Fibroblast of peridontal ligament (primary cell): ENCODE measurements at regions not wholly inside any gene's neighbourhood (a gene's known extent, or its start where the extent isn't known, plus 50 kb on each side); places are given as distances from the start of the nearest gene placed in this dataset.

Source experiments
- DNase-seq: peaks from one replicate; pipeline ENCODE4 v3.0.0-alpha.2; 2010; ENCODE audit errors: extremely low read depth

DNA sequence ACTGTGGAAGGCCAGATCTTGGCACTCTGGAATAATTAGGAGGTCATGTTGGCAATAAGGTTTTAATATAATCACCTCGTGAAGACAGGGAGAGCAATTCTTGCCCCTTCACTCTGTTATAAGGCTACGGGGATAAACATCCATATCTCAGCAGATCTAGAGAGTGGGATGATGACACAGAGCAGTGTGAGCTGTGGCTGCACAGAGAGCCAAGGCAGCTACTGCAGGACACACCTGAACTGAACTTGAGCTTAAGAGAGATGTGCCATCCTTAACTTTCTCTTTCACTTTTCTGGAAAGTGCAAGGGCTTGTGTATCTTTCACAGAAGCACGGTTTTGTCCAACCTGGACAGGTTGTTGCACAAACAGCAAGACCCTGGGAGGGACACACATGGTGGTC lies 174.7 kb downstream of the GATA3 start:
- no peak for DNase-seq

DNA sequence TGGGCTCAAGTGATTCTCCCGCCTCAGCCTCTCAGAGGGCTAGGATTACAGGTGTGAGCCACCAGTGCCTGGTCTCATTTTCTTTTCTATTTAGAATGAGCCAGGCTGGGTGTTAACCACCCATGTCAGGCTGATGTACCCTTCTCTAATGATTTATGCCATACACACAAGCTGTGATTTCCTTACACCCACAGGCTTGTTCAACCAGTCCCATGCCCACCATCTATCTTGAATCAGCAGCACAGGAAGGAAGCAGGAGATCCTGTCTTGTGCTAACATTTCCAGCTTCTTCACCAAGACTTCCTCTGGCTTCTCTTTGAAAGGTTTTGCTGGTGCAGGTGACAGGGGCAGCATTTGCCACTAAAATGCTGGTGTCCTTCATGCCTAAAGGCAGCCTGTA lies 176.4 kb downstream of the GATA3 start:
- no peak for DNase-seq

DNA sequence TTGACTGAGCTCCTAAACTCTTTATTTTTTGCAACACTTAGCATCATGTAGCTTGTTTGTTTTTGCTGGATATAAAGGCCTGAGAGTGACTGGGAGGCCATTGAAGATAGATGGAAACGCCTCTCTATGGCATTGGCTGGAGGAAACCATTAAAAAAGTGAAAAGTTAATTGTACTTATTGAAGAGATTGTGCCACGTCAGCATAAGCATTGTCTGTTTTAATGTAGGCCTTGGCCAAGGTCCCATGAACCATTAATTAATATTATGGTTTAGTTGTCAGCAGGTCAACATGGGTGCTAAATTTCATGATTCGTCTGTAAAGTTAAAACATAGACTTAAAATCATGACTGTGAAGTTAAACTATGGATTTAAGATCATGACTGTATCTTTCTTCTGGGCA lies 178.6 kb downstream of the GATA3 start:
- DNase-seq: no peak

DNA sequence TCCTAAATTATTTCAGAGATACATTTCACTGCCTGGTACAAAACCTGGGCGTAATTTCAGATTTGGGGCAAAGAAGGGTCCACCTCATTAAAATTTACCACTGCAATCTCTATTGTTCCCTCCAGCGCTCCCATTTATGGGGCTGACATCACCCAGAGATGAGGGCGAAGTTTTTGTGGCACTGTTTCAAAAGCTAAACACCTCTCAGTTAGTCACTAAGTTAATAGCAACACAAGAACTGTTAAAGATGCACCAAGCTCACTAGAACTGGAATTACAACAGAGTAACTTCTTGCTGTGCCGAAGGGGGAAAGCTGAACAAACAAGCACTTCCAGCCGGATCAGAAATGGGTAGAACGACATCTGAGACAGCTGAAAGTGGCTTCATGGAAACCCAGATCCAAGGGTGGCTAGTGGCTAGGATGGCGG lies 179.4 kb downstream of the GATA3 start:
- DNase-seq: no peak

DNA sequence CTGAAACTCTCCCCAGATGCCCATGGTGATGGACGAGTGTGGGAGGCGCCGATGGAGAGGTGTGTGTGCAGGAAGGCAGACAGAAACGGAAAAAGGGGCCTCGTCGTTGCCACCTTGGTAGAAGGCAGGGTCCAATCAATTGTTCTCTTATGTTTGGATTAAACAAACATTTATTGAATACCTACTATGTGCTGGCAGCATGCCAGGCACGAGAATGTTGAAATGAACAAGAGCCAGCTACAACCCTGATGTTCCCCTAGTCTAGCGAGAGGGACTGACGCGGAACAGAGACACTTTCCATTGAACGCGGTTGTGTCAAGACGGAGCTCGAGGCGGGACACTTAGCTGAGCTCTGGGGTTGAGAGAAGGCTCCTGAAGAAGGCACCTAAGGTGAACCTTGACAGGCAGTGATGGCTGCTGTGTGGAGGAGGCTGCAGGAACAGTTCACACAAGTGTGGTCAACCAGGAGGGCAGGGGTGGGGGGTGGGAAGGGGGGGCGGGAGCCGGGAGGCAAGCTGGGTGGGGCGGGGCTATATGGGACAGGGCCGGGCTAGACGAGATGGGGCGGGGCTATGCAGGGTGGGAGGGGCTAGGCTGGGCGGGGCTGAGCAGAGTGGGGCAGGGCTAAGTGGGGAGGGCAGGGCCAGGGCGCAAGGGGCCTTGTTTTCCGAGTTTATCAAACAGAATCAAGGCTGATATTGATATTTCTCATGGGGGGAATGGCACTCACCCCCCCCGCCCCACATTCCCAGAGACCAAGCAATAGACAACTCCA lies 181.0 kb downstream of the GATA3 start:
- DNase-seq: no peak

DNA sequence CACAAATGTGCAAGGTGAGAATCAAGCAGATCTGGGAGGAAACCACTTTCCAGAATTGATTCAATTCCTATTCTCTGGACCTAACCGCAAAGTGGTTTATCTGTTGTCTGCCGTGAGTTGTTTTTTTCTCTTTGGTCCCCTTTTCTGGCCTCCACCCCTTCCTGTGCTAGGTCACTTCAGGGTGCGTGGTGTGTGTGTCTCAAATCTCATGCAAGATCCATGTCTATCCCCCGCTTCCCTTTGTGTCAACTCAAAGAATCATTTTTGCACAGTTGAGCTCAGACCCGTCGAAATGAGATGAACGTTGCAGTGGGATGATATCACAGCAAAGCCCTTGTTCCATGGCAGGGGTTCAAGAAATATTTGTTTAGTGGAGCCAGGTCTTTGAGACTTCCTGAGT lies 184.5 kb downstream of the GATA3 start:
- DNase-seq: no peak

DNA sequence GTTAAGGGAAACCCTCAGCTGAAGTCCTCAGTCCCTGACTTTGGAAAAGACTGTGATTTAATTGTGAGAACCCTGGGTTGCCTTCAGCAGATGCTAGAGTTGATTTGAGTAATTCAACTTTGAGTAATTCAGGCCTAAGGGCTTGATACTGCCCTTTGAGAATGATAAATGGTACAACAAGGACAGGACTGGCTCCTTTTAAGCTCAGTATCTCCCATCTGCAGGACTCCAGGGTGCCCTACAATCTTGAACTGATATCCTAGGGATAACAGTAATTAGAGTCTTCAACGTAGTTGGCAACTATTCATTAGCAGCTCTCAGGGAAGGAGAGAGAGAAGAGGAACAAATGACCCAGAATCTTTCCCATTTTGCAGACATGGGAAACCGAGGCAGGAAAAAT lies 186.4 kb downstream of the GATA3 start:
- DNase-seq: no peak

DNA sequence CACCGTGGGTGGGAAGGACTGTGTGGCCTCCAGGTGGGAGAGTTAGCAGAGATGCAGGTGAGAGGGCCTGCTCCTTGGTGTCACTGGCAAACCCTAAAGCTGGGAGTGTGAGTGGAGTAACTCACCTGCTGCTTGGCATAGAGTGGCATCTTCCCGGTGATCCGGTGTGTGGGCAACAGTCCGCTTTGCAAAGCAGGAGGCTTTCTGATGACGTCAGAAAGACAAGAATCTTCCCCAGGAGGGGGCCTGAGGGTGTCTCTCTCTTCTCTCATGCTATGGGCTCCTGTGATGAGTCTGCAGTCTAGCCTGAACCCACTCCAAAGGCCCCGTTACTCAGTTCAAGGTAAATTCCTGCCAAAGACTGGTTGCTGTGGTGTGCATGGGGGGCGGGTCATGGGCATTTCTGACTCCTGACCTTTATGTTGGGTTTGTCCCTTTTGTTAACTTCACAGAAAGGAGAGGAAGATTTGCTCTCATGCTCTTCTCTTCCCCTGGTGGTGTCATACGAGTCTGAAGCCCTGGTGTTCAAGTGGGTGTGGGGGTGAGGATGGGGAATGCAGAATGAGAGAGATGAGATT lies 187.9 kb downstream of the GATA3 start:
- no peak for DNase-seq

DNA sequence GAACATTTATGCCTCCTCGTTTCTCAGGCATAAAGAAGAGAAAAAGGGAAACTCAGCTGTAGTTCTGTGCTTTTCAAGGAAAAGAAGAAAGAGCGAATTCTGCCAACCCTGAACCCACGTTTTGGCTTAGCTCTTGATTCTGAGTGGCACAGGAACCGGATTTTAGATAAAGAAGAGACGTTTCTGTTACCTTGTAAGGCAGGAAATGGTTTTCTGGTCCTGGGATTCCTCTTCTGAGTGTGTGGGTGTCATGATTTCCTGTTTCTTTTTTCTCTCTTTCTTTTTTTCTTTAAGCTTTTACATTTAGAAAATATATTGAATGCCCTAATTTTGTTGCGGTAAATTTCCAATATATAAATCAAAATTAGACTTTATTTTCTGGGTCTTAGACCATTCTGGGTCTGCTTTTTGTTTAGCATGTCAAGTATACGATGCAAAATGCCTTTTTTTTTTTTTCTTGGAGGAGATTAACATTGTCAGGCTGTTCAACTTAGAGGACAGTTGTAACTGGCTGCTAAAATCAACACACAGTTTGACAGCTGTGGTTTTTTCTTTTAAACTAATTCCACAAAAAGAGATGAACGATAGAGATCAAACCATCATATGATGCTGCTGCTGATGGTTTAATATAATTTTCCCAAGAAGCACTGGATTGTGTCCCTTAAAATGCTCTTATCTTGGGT lies 190.8 kb downstream of the GATA3 start:
- no peak for DNase-seq

DNA sequence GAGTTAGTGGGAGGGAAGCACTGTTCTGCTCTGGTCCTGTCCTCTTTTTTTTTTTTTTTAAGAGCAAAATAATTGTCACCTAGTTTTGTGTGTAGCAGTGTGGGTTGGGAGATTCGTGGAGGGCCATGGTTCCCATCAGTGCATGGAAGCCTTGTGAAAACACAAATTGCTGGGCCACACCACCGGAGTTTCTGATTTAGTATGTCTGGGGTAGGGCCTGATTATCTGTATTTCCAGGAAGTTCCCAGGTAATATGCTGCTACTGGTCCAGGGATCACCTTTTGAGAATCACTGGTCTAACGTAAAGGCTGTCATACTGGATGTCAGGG lies 191.3 kb downstream of the GATA3 start:
- no peak for DNase-seq

DNA sequence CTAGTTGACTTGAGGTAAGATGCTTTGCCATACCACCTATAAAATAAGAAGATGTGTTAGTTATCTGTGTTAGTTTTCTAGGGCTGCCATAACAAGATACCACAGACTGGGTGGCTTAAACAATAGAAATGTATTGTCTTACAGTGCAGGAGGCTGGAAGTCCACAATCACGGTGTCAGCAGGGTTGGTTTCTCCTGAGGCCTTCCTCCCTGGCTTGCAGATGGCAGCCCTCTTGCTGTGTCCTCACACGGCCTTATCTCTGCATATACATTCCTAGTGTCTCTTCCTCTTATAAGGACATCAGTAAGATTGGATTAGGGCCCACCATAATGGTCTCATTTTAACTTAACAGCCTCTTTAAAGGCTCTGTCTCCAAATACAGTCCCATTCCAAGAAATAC lies 192.1 kb downstream of the GATA3 start:
- no peak for DNase-seq

DNA sequence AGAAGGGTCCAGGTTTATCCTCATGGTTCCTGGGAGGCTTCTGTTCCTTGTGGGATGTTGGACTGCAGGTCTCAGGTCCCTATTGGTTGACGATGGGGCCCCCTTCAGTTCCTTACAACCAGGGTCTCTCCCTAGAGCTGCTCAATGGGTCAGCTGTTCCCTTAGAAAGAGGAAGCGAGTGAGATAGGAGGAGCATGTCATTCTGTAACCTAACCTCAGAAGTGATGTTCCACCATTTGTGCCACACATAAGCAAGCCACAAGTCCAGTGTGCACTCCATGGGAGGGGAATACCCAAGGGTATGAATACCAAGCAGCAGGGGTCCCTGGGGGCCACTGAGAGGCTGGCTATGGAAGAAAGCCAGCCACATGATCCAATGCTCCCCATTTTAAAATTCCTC lies 192.7 kb downstream of the GATA3 start:
- no peak for DNase-seq

DNA sequence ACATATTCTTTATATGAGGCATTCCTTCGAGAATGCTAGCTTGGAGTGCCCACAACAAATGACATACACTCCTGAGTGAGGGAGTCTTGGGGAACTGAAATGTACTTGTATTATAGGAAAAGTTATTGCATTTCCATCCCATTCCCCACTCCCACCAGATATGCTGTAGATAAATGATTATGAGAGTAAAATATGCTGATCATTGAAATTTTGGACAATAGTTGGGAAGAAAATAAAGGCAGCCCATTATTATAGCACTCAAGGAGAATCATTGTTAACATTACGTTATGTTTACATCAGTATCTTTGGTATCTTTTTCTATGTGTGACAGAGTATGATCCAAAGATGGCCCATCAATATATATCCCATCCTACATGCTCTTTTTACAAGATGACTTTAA lies 194.4 kb downstream of the GATA3 start:
- no peak for DNase-seq

DNA sequence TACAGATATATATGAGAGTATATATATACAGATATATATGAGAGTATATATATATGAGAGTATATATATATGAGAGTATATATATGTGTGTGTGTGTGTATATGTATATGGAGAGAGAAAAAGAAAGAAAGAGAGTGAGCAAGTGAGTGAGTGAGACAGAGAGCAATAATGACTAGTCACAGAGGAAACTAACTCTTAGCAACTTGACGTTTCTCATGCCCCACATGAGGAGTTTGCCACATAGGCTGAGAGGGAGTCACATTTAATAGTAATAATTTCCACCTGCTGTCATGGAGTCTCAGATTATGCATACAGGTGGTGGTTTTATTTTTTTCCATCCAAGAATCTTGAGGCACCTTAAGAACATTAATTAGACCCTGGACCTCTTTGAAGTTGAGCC lies 199.9 kb downstream of the GATA3 start:
- no peak for DNase-seq

DNA sequence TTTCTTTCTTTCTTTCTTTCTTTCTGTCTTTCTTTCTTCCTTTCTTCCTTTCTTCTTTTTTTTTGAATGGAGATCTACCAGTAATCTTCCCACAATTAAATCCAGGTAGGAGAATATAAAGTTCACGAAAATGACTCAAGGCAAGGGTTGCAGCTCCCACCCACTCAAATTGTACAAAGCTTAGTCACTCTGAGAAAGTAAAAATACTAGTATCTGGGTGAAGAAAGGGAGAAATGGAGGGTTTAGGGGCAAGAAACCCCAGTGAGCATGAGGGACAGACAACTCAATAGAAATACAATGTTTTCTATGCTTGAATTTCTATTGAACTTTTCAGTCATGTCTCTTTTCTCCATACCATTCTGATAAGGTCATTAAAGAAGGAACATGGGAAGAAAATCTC lies 200.8 kb downstream of the GATA3 start:
- no peak for DNase-seq

DNA sequence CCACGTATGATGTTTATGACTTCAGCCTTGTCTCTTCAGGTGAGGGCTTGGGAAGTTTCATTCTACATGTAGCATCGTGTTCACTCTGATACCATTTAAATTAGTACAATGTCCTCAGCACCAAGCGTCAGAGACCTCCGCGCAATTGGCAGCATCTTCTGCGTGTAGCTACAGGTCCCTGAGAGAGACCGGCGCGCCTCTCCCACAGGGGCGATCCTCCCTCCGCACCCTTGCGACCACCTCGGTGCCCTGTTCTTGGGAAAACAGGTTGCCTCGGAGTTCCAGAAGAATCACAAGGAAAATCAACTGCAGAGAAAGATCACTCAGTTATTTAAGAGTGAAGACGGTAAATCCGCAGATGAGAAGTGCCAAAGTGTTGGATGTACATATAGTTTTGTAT lies 206.2 kb downstream of the GATA3 start:
- no peak for DNase-seq

DNA sequence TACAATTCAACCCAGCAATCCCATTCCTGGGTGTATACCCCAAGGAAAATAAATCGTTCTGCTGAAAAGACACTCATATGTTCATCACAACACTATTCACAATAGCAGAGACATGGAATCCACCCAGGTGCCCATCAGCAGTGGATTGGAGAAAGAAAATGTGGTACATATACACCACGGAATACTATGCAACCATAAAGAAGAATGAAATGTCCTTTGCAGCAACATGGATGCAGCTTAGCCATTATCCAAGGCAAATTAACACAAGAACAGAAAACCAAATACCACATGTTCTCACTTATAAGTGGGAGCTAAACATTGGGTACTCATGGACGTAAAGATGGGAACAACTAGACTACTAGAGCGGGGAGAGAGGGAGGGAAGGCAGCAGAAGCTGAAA lies 207.8 kb downstream of the GATA3 start:
- no peak for DNase-seq

DNA sequence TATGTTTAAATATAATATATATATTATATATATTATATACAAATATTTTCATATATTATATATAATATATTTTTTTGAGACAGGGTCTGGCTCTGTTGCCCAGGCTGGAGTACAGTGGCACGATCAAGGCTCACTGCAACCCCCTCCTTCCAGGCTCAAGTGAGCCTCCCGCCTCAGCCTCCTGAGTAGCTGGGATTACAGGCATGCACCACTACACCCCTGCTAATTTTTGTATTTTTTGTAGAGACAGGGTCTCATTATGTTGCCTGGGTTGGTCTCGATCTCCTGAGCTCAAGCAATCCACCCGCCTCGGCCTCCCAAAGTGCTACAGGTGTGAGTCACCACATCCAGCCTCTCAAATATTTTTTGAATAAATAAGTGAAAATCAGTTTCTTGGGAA lies 215.5 kb downstream of the GATA3 start:
- DNase-seq: no peak

DNA sequence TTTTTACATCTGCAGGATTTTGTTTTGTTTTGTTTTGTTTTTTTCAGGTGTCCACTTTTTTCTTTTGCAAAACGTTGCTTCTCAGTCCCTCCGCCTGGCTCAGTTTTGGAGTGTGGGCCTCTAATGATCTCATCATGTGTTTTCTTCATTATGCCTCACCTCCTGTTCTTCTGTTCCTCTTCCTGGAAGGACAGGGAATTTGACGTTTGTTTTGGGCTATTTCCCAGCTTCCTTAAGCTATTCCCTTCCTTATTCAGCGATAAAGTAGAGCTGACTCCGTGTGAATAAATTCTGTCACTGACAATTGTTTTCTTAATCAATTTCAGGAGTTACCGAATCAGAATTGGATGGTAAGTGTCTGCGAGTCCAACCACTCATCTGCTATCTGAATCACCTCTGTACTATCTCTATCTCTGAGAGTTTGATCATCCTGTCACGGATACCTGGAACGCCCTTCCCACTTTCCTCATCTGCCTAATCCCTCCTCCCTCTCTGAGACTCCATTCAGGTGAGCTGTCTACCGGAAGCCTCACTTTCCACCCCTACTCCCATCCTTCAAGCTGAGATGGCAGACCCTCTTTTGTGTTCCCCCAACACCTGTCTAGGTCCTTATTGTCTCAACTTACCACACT lies 218.4 kb downstream of the GATA3 start:
- DNase-seq: no peak

DNA sequence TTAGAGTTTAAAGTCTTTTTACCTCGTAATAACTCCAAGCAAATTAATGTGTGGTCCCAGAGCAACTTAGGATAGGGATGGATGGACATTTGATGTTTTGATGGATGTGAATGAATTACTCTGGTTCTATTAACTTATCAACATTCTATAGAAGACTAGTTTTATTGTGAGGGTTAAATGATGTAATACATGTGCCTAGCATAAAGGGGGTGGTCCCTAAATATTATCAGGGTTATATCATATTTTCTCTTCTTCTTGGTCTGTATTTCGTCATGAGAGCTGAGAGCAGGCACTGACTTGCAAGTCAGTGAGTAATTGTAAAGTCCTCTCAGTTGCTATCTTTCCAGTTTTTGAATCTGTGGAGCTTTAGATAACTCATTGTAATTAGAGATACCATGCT lies 219.3 kb downstream of the GATA3 start:
- DNase-seq: no peak

DNA sequence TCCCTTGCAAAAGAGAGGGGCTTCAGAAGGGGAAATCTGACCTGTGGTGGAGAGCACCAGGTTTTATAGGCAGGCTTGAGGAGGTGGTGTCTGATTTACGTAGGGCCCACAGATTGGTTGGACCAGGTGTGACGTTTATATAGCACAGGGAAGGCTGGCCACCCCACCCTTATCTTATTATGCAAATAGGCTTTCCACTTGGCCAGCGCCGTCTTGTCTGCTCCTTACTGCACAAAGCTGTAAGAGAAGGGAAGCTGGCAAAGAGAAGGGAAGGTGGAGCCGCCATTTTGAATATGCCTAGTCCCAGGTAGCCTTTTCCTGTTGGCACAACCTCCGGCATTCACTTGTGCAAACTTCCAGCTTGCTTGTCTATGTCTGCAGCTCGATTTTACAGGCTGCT lies 221.4 kb downstream of the GATA3 start:
- no peak for DNase-seq

DNA sequence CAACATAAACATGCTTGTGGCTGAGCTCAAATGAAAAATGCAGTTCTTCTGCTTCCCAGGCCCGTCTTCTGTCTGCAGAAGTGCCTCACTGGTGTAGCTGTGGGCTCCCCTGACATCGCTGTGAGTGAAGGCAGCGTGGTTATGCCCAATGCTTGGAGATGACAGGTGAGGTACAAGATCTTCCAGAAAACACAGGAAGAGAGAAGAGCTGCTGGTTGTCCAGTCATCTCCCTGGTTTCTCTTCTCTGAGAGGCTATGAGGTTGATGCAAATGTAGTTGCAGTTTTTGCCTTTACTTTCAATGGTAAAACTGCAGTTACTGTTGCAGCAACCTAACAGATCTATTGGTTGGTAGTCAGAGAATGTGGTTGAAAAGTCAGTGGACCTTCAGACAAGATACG lies 223.6 kb downstream of the GATA3 start:
- no peak for DNase-seq

DNA sequence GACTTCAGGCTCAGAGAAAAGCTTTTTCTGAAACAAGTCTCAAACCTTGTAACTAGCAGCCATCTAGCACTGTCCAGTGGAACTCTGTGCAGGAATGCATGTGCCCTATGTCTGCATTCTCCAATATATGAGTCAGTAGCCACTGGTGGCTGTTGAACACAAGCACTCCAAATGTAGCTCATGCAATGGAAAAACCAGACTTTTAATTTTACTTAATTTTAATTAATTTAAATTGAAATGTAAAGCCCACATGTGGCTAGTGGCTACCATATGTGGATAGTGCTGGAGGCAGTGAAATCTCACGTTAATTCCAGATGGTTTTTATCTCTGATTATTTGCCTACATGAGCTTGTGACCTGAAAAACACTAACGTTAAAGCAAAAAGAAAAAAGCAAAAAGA lies 225.1 kb downstream of the GATA3 start:
- DNase-seq: no peak
